ENCODE measurements at regions not wholly inside any gene's neighbourhood (a gene's known extent, or its start where the extent isn't known, plus 50 kb on each side); places are given as distances from the start of the nearest gene placed in this dataset.

- POLR2A ChIA-PET, result no interaction called here
- no peaks in the 10 kb centered on the region for H3K36me3 Mint-ChIP-seq (ENCODE audit: low read depth)
- no peaks in the 10 kb centered on the region for H3K9me3 ChIP-seq (ENCODE audit: control insufficient read depth in 1 of 2, insufficient read depth in 1 of 2, low read length in 2 of 2)
- H3K4me3 ChIP-seq (ENCODE audit: low read length), result no peak overlapping the region
- no peaks in the 10 kb centered on the region for H3K9me3 Mint-ChIP-seq
- no peak for TF ChIP-seq CTCF (IDR thresholded peaks at IDR 0.05)
- H3K27me3 ChIP-seq (ENCODE audit: control insufficient read depth in 1 of 2, insufficient read depth in 2 of 2, low read length in 2 of 2), result no peaks in the 10 kb centered on the region
- H3K27ac ChIP-seq (ENCODE audit: low read depth in 1 of 2, low read length in 2 of 2), result no peak overlapping the region
- H3K4me1 ChIP-seq (ENCODE audit: insufficient read depth, low read length), result no peaks in the 10 kb centered on the region
- no peak for DNase-seq
- no peak overlapping the region for H3K27ac Mint-ChIP-seq
- ATAC-seq (ENCODE audit: poor library complexity), result no peak
- H3K36me3 ChIP-seq (ENCODE audit: insufficient read depth, low read length), result no peaks in the 10 kb centered on the region
- peaks cover 11% of the 10 kb centered on the region for H3K27me3 Mint-ChIP-seq
- CTCF ChIA-PET, result no interaction called here
- no peak overlapping the region for H3K4me3 Mint-ChIP-seq
- intact Hi-C loops (cut with DNase I, micrococcal nuclease), result no loop called here
- H3K4me1 Mint-ChIP-seq (ENCODE audit: low read depth), result no peaks in the 10 kb centered on the region
Measured at GRCh38 chr9:107079589-107079988, 203.5 kb upstream of the RAD23B start.

GRCh38 chr9:107080130-107080529, 202.9 kb upstream of the RAD23B start:
- no peak overlapping the region for H3K27ac ChIP-seq (ENCODE audit: low read depth in 1 of 2, low read length in 2 of 2)
- no peaks in the 10 kb centered on the region for H3K36me3 Mint-ChIP-seq (ENCODE audit: low read depth)
- H3K9me3 Mint-ChIP-seq, result no peaks in the 10 kb centered on the region
- peaks cover 13% of the 10 kb centered on the region for H3K27me3 Mint-ChIP-seq
- H3K4me3 ChIP-seq (ENCODE audit: low read length), result no peak overlapping the region
- DNase-seq (no peak), ATAC-seq (ENCODE audit: poor library complexity) (no peak)
- no peaks in the 10 kb centered on the region for H3K4me1 ChIP-seq (ENCODE audit: insufficient read depth, low read length)
- CTCF ChIA-PET, result interaction anchor here (0.9 kb wide), 1 partner anchor 42 kb away, joined by 3 read pairs; no protein-coding TSS in a partner anchor
- H3K9me3 ChIP-seq (ENCODE audit: control insufficient read depth in 1 of 2, insufficient read depth in 1 of 2, low read length in 2 of 2), result no peaks in the 10 kb centered on the region
- intact Hi-C loops (cut with DNase I, micrococcal nuclease), result no loop called here
- H3K27me3 ChIP-seq (ENCODE audit: control insufficient read depth in 1 of 2, insufficient read depth in 2 of 2, low read length in 2 of 2), result no peaks in the 10 kb centered on the region
- POLR2A ChIA-PET, result no interaction called here
- no peaks in the 10 kb centered on the region for H3K4me1 Mint-ChIP-seq (ENCODE audit: low read depth)
- no peaks in the 10 kb centered on the region for H3K36me3 ChIP-seq (ENCODE audit: insufficient read depth, low read length)
- no peak overlapping the region for H3K4me3 Mint-ChIP-seq
- TF ChIP-seq CTCF (IDR thresholded peaks at IDR 0.05), result no peak
- no peak overlapping the region for H3K27ac Mint-ChIP-seq

GRCh38 chr9:107086460-107086859, 196.6 kb upstream of the RAD23B start:
- Mint-ChIP-seq H3K9me3 (peaks cover under 1% of the 10 kb centered on the region), H3K4me3 (no peak overlapping the region), H3K27ac (no peak overlapping the region), H3K4me1 (ENCODE audit: low read depth) (no peaks in the 10 kb centered on the region), H3K36me3 (ENCODE audit: low read depth) (no peaks in the 10 kb centered on the region), H3K27me3 (peaks cover 27% of the 10 kb centered on the region)
- Histone ChIP-seq H3K9me3 (ENCODE audit: control insufficient read depth in 1 of 2, insufficient read depth in 1 of 2, low read length in 2 of 2) (peaks cover 0 to 3% of the 10 kb centered on the region in 2 experiments), H3K36me3 (ENCODE audit: insufficient read depth, low read length) (no peaks in the 10 kb centered on the region), H3K27me3 (ENCODE audit: control insufficient read depth in 1 of 2, insufficient read depth in 2 of 2, low read length in 2 of 2) (no peaks in the 10 kb centered on the region), H3K4me3 (ENCODE audit: low read length) (no peak overlapping the region), H3K4me1 (ENCODE audit: insufficient read depth, low read length) (no peaks in the 10 kb centered on the region), H3K27ac (ENCODE audit: low read depth in 1 of 2, low read length in 2 of 2) (no peak overlapping the region)
- intact Hi-C loops (cut with DNase I, micrococcal nuclease), result no loop called here
- no peak for DNase-seq
- POLR2A ChIA-PET, result no interaction called here
- TF ChIP-seq CTCF (IDR thresholded peaks at IDR 0.05), result no peak
- ATAC-seq (ENCODE audit: poor library complexity), result no peak
- CTCF ChIA-PET, result no interaction called here
